DMS 273 (cell line): ENCODE measurements at regions not wholly inside any gene's neighbourhood (a gene's known extent, or its start where the extent isn't known, plus 50 kb on each side); places are given as distances from the start of the nearest gene placed in this dataset.
A peak's percentile ranks its signal among the peaks of the same experiment; 100 is the strongest.
"Not testable (repeated sequence)": the region's sequence is repeated elsewhere in the genome, so short reads cannot be mapped to it uniquely, and the experiment has no call there.

Experiments used
- DNase-seq: peaks from one replicate; lab custom pipeline; 2025; ENCODE audit not compliant: unreplicated experiment; lab: John Stamatoyannopoulos, UW

- DNase-seq: no peak
Measured at GRCh38 chr5:152118676-152119470, 194.2 kb upstream of the GLRA1 start.

DNA sequence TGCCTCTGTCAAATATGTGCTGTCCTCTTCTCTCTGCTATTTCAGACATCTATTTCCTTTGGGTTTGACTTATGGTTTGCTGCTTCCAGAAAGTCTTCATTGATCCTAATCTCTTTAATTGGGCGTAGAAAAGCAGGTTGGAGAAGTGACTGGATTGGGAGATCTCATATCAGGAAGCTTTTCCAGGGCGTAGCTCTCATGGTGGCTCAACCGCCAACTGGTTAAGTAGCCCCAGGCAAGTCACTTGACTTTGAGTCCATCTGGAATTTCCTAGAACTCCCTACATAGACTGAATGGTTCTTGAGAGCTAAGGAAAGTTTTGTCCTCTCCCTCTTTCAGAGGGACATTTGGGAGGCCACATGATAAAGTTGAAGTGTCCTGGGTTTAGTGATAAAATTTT is 192.3 kb upstream of the GLRA1 start:
- DNase-seq: no peak

DNA sequence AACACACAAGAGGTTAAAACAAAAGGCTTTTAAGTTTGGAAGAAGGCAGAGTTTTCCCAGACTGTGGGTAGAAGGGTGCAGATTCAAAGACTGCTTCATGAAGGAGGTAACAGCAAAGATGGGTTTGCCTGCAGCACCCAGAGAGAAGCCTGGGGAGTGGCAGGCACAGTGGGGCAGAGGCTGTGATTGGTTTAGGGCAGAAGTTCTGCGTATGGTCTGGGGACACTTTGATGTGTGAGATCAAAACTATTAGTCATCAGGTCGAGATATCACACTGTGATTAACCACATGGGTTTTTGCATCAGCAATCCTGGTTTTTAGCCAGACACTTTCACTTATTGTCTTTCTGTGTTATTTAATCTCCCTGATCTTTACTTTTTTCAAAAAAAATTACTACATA is 188.8 kb upstream of the GLRA1 start:
- DNase-seq: no peak

DNA sequence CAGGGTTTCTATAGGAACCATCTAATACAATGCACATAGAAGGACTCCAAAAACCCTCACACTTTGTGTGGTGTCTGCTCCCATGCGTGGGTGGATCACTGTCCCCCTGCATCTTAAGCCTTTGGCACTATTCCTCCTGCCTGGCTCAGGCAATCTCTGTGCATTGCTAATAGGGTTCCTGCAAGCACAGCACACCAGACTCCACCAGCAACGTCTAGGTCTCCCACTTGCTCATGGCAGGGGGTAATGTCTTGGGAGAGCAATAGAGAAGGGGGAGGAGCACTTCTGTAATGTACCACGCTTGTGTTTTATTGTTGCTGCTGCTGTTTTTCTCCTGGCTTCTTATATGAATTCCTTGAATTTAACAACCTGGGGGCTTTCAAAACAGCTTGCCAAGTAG is 182.6 kb upstream of the GLRA1 start:
- DNase-seq: no peak

- no peak for DNase-seq
Measured at GRCh38 chr5:152106571-152106970, 181.9 kb upstream of the GLRA1 start.

GRCh38 chr5:152105085-152105484 is 180.4 kb upstream of the GLRA1 start:
- DNase-seq: no peak

DNA sequence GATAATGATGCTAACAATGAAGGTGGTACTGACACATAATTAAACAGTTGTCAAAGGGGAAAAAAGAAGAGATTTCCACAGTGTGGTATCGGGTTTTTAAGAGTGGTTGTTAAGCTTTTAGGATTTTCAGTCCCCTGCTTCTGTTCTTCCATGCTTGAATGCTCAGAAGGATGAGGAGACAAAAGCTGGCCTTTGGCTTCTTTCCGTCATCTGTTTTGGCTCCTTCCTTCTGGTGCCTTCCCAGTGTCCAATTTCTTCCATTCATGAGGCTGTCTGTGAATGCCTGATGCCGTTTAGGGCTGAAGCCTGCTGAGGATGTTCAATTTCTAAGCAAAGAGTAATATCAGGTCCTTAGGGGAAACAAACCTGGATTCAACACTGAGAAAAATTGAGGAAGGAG is 179.6 kb upstream of the GLRA1 start:
- DNase-seq: no peak

DNA sequence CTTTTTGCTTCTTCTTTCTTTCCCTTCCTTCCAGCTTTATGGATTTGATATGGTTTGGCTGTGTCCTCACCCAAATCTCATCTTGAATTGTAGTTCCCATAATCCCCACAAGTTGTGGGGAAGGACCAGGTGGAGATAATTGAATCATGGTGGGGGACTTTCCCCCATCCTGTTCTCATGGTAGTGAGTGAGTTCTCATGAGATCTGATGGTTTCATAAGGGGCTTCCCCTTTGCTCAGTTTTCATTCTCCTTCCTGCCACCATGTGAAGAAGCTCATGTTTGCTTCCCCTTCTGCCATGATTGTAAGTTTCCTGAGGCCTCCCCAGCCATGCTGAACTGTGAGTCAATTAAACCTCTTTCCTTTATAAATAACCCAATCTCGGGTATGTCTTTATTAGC is 178.3 kb upstream of the GLRA1 start:
- DNase-seq: not testable (repeated sequence)

- no peak for DNase-seq
Measured at GRCh38 chr5:152102057-152102456, 177.4 kb upstream of the GLRA1 start.

DNA sequence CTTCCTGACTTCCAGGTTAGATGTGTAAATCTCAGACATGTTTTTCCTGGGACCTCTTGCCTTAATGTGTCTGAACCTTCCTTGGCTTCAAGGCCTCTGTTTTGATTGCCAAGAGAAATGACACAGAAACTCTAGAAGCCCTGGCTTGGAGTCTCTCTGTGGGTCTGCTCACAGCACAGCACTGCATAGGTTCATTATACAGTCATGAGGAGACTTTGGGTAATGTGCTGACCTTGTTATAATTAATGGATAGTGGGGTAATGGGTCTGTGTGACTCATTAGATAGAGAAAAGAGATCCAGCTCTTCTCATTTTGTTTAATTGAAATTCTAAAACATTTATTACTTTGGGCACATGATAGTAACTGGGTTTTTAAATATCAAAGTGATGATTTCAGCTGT is 175.8 kb upstream of the GLRA1 start:
- DNase-seq: no peak

- DNase-seq: no peak
Measured at GRCh38 chr5:152097128-152097527, 172.5 kb upstream of the GLRA1 start.

DNA sequence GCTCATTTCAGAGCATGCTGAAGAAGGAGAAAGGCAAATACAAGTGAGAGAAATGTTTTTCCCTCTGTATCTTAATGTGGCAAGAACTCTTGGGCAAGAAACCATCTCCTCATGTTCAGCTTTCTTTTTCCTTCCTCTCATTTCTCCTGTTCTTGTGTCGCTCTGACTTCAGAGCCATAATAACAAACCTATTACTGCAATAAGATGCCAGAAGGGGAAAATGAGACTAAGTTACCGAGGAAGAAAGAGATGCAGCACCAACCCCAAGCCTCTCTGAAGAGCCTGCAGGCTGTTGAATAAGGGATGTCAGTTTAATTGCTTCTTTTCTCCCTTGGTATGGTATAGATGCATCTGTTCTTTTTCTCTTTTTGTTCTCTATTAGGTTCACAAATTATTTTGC is 170.1 kb upstream of the GLRA1 start:
- no peak for DNase-seq

DNA sequence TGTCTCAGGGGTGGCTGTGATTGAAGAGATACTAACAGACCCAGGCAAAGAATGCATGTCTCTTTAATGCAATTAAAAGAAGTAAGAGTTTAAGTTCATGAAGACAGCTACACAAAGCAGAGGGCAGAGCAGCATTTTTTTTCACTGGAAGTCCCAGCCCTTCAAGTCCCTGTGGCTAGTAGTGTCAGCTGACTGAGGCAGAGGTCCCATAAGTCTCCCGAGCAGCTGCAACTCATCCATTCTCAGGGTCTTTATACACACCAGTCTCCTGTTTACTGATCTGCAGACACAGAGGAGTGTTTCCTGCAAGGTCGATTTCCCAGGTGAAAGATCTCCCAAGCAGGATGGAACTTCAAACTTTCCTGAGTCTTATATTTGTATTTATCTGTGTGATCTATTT is 169.4 kb upstream of the GLRA1 start:
- DNase-seq: no peak

DNA sequence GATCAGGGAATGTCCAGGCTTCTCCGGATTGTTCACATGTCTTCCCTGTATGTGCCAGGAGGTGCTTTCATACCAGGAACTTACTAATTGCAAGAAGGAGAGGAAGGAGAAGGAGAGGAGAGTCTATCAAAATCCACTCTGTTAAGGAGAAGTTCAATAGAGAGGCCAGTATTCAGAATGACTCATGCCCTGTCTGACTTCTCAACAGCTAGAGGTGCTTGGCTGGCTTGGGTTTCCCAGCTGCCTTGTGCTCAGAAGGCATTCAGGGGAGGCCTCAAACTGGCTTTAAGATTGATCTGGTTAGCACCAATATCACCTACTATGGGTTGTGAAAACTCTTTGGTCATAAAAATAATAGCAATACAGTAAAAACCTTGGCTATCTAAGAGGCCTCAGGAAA is 167.9 kb upstream of the GLRA1 start:
- DNase-seq: no peak

DNA sequence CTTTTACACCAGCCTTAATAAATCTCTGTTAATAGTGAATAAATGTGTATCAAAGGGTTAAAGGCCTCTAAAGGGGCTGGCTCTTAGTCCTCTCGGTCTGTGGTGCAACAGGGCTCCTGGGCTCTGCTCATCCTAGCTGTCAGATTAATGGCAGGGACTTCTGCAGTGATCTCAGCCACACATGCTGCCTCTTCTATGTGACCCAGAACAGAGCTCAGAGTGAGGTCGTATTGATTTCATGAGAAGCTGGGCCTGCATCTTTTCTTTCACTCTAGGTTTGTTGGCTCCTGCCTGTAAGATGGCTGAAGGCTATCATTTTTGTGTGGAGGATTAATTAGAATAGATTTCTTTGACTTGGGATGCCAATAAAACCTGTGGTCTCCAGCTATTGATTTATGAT is 165.0 kb upstream of the GLRA1 start:
- DNase-seq: no peak

- DNase-seq: no peak
Measured at GRCh38 chr5:152086668-152087067, 162.0 kb upstream of the GLRA1 start.

- DNase-seq: no peak
Measured at GRCh38 chr5:152084476-152084875, 159.8 kb upstream of the GLRA1 start.

GRCh38 chr5:152083231-152083630 is 158.6 kb upstream of the GLRA1 start:
- DNase-seq: no peak

DNA sequence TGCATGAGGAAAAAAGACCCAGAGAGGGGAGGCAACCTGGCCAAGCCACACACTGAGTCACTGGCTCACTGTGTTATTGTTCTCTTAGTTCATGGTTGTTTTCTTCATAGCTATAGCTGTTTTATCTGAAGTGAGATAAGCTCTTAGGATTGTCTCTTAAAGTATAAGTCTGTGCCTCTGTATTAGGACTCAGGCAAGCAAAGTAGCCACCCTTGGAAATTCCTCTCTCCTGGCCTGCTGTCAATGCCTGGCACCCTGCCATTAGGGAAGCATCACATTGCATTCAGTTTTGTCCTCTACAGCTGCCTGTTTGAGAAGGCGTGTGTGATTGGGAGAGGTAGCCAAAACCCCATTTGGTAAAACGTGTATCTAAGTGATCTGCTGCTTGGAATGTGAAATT is 147.4 kb upstream of the GLRA1 start:
- peak; percentile 27 for DNase-seq

GRCh38 chr5:152070591-152070990 is 145.9 kb upstream of the GLRA1 start:
- no peak for DNase-seq

DNA sequence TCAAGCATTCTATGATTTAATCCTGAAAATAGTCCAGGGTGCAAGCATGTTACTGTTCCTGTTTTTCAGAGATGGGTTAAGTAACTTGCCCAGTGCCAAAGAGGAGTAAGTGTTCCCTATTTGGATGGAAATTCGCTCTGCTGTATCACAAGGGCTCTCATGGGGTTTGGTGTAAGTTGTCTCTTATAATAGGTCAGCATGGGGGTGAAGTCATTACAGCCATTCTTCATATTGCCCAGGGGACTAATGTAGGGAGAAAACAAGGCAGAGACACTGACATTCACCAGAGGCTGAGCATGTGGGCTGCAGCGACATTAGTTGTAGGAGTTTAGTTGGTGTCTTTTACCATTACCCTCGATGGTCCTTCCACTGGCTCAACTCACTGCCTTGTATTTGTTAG is 142.1 kb upstream of the GLRA1 start:
- no peak for DNase-seq

GRCh38 chr5:152063004-152063403 is 138.4 kb upstream of the GLRA1 start:
- no peak for DNase-seq

GRCh38 chr5:152061095-152061494 is 136.4 kb upstream of the GLRA1 start:
- DNase-seq: no peak
